Rectal smooth muscle tissue (tissue), 1 donor: ENCODE measurements at regions not wholly inside any gene's neighbourhood (a gene's known extent, or its start where the extent isn't known, plus 50 kb on each side); places are given as distances from the start of the nearest gene placed in this dataset.

Source experiments
- H3K27ac ChIP-seq: one replicate; pipeline ENCODE4 v1.7.0; 2013; ENCODE audit warnings: low read depth, low read length, inconsistent platforms
- H3K27me3 ChIP-seq: one replicate; pipeline ENCODE4 v1.7.0; 2013; ENCODE audit warnings: low read length; ENCODE audit not compliant: control insufficient read depth, insufficient read depth
- H3K36me3 ChIP-seq: one replicate; pipeline ENCODE4 v1.7.0; 2013; ENCODE audit warnings: low read length; ENCODE audit not compliant: control insufficient read depth, insufficient read depth
- H3K4me1 ChIP-seq: one replicate; pipeline ENCODE4 v1.7.0; 2013; ENCODE audit warnings: low read length; ENCODE audit not compliant: control insufficient read depth, insufficient read depth
- H3K4me3 ChIP-seq: one replicate; pipeline ENCODE4 v1.7.0; 2013; ENCODE audit warnings: low read length
- H3K9ac ChIP-seq: one replicate; pipeline ENCODE4 v1.7.0; 2013; ENCODE audit warnings: low read length

GRCh38 chr1:212217633-212218032, 67.6 kb upstream of the PPP2R5A start:
- Histone ChIP-seq H3K4me1 (no peaks in the 10 kb centered on the region), H3K27ac (no peak overlapping the region), H3K9ac (no peak overlapping the region), H3K36me3 (no peaks in the 10 kb centered on the region), H3K27me3 (no peaks in the 10 kb centered on the region), H3K4me3 (no peak overlapping the region)

- no peak overlapping the region for H3K4me3 ChIP-seq
- H3K9ac ChIP-seq = no peak overlapping the region
- no peak overlapping the region for H3K27ac ChIP-seq
- H3K27me3 ChIP-seq = no peaks in the 10 kb centered on the region
- no peaks in the 10 kb centered on the region for H3K36me3 ChIP-seq
- H3K4me1 ChIP-seq = no peaks in the 10 kb centered on the region
These were observed 67.1 kb upstream of the PPP2R5A start for GRCh38 chr1:212218065-212218464.

- H3K4me3 ChIP-seq = no peak overlapping the region
- H3K36me3 ChIP-seq = no peaks in the 10 kb centered on the region
- no peaks in the 10 kb centered on the region for H3K4me1 ChIP-seq
- no peak overlapping the region for H3K27ac ChIP-seq
- no peak overlapping the region for H3K9ac ChIP-seq
- no peaks in the 10 kb centered on the region for H3K27me3 ChIP-seq
These were observed 66.3 kb upstream of the PPP2R5A start for GRCh38 chr1:212218911-212219310.

GRCh38 chr1:212219679-212220463, 65.3 kb upstream of the PPP2R5A start:
- Histone ChIP-seq H3K27ac (no peak overlapping the region), H3K4me3 (no peak overlapping the region), H3K36me3 (no peaks in the 10 kb centered on the region), H3K9ac (no peak overlapping the region), H3K27me3 (no peaks in the 10 kb centered on the region), H3K4me1 (no peaks in the 10 kb centered on the region)

GRCh38 chr1:212221801-212222200, 63.4 kb upstream of the PPP2R5A start:
- H3K4me1 ChIP-seq = no peaks in the 10 kb centered on the region

GRCh38 chr1:212224102-212224501, 61.1 kb upstream of the PPP2R5A start:
- Histone ChIP-seq H3K9ac (no peak overlapping the region), H3K4me3 (no peak overlapping the region)

More at GRCh38 chr1:212221801-212222200, 63.4 kb upstream of the PPP2R5A start:
- no peaks in the 10 kb centered on the region for H3K36me3 ChIP-seq
- no peak overlapping the region for H3K4me3 ChIP-seq
- H3K27ac ChIP-seq = no peak overlapping the region
- H3K9ac ChIP-seq = no peak overlapping the region
- H3K27me3 ChIP-seq = no peaks in the 10 kb centered on the region

GRCh38 chr1:212225416-212225815, 59.8 kb upstream of the PPP2R5A start:
- Histone ChIP-seq H3K27me3 (no peaks in the 10 kb centered on the region), H3K36me3 (no peaks in the 10 kb centered on the region), H3K9ac (no peak overlapping the region), H3K4me1 (no peaks in the 10 kb centered on the region), H3K4me3 (no peak overlapping the region), H3K27ac (no peak overlapping the region)

More at GRCh38 chr1:212224102-212224501, 61.1 kb upstream of the PPP2R5A start:
- Histone ChIP-seq H3K36me3 (no peaks in the 10 kb centered on the region), H3K4me1 (no peaks in the 10 kb centered on the region), H3K27ac (no peak overlapping the region), H3K27me3 (no peaks in the 10 kb centered on the region)

GRCh38 chr1:212225871-212226302, 59.3 kb upstream of the PPP2R5A start:
- Histone ChIP-seq H3K27ac (no peak overlapping the region), H3K36me3 (no peaks in the 10 kb centered on the region), H3K27me3 (no peaks in the 10 kb centered on the region), H3K4me1 (no peaks in the 10 kb centered on the region), H3K4me3 (no peak overlapping the region), H3K9ac (no peak overlapping the region)

GRCh38 chr1:212226467-212226866, 58.7 kb upstream of the PPP2R5A start:
- Histone ChIP-seq H3K9ac (no peak overlapping the region), H3K4me1 (no peaks in the 10 kb centered on the region), H3K27me3 (no peaks in the 10 kb centered on the region), H3K27ac (no peak overlapping the region), H3K4me3 (no peak overlapping the region), H3K36me3 (no peaks in the 10 kb centered on the region)

GRCh38 chr1:212228076-212228475, 57.1 kb upstream of the PPP2R5A start:
- H3K4me1 ChIP-seq = no peaks in the 10 kb centered on the region
- no peak overlapping the region for H3K9ac ChIP-seq
- H3K27me3 ChIP-seq = no peaks in the 10 kb centered on the region
- no peaks in the 10 kb centered on the region for H3K36me3 ChIP-seq
- no peak overlapping the region for H3K4me3 ChIP-seq
- H3K27ac ChIP-seq = no peak overlapping the region

- Histone ChIP-seq H3K27ac (no peak overlapping the region), H3K4me1 (no peaks in the 10 kb centered on the region), H3K9ac (no peak overlapping the region)
These were observed 56.6 kb upstream of the PPP2R5A start for GRCh38 chr1:212228591-212229119.

GRCh38 chr1:212229654-212230053, 55.6 kb upstream of the PPP2R5A start:
- Histone ChIP-seq H3K4me1 (peaks cover 6% of the 10 kb centered on the region), H3K36me3 (no peaks in the 10 kb centered on the region), H3K27ac (no peak overlapping the region), H3K27me3 (no peaks in the 10 kb centered on the region), H3K9ac (no peak overlapping the region), H3K4me3 (no peak overlapping the region)

More at GRCh38 chr1:212228591-212229119, 56.6 kb upstream of the PPP2R5A start:
- no peaks in the 10 kb centered on the region for H3K27me3 ChIP-seq
- no peak overlapping the region for H3K4me3 ChIP-seq
- no peaks in the 10 kb centered on the region for H3K36me3 ChIP-seq

- H3K9ac ChIP-seq = no peak overlapping the region
- no peak overlapping the region for H3K27ac ChIP-seq
- no peak overlapping the region for H3K4me3 ChIP-seq
- no peaks in the 10 kb centered on the region for H3K36me3 ChIP-seq
- no peaks in the 10 kb centered on the region for H3K27me3 ChIP-seq
- H3K4me1 ChIP-seq = peaks cover 10% of the 10 kb centered on the region
These were observed 54.9 kb upstream of the PPP2R5A start for GRCh38 chr1:212230329-212230728.
